ENCODE measurements at regions not wholly inside any gene's neighbourhood (a gene's known extent, or its start where the extent isn't known, plus 50 kb on each side); places are given as distances from the start of the nearest gene placed in this dataset.
A peak's percentile ranks its signal among the peaks of the same experiment; 100 is the strongest.

DNA sequence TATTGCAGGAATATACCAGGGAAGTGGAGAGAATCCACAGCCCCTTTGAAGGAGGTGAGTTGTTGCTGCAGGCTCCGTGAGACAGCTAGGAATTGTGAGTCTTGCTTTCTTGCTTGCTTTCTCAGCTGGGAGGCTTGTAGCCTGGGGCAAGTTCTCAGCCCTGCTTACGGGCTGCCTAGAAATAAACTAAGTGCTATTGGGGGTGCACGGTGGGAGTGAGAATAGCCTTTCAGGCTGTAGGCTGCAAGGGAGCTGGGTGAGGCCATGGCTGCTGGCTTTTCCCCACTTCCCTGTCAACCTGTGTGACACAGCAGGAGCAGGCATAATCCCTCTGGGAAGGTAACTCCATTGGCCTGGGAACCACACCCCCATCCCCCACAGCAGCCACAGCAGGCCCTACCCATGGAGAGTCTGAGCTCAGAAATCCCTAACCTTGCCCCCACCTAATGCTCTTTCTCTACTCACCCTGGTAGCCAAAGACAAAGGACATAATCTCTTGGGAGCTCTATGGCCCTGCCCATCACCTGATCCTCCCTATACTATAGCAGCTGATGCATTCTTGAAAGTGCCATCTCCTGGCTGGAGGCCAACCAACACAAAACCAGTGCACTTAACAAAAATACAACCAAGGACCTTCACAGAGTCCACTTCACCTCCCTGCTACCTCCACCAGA lies 113.0 kb downstream of the MMRN1 start:
- Mint-ChIP-seq H3K4me3 (ENCODE audit: low read depth) (no peak overlapping the region), H3K4me1 (ENCODE audit: low read depth) (no peaks in the 10 kb centered on the region), H3K27me3 (no peaks in the 10 kb centered on the region), H3K27ac (no peak overlapping the region), H3K9me3 (ENCODE audit: low read depth) (peaks cover 26% of the 10 kb centered on the region), H3K36me3 (ENCODE audit: insufficient read depth) (peaks cover 4% of the 10 kb centered on the region)
- DNase-seq (ENCODE audit: low spot score, unreplicated experiment): no peak
- TF ChIP-seq, protein P1, sequence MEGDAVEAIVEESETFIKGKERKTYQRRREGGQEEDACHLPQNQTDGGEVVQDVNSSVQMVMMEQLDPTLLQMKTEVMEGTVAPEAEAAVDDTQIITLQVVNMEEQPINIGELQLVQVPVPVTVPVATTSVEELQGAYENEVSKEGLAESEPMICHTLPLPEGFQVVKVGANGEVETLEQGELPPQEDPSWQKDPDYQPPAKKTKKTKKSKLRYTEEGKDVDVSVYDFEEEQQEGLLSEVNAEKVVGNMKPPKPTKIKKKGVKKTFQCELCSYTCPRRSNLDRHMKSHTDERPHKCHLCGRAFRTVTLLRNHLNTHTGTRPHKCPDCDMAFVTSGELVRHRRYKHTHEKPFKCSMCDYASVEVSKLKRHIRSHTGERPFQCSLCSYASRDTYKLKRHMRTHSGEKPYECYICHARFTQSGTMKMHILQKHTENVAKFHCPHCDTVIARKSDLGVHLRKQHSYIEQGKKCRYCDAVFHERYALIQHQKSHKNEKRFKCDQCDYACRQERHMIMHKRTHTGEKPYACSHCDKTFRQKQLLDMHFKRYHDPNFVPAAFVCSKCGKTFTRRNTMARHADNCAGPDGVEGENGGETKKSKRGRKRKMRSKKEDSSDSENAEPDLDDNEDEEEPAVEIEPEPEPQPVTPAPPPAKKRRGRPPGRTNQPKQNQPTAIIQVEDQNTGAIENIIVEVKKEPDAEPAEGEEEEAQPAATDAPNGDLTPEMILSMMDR (IDR thresholded peaks at IDR 0.05; ENCODE audit: unreplicated experiment): no peak

DNA sequence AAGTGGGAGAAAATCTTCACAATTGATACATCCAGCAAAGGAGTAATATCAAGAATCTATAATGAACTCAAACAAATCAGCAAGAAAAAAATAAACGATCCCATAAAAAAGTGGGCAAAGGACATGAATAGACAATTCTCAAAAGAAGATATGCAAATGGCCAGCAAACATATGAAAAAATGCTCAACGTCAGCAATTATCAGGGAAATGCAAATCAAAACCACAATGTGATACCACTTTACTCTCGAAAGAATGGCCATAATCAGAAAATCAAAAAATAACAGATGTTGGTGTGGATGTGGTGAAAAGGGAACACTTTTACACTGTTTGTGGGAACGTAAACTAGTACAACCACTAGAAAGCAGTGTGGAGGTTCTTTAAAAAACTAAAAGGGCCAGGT lies 114.3 kb upstream of the CCSER1 start:
- H3K9me3 Mint-ChIP-seq (ENCODE audit: low read depth): peaks cover 33% of the 10 kb centered on the region
- DNase-seq (ENCODE audit: low spot score, unreplicated experiment): no peak
- H3K4me1 Mint-ChIP-seq (ENCODE audit: low read depth): peaks cover 7% of the 10 kb centered on the region
- no peak overlapping the region for H3K27ac Mint-ChIP-seq
- peaks cover 6% of the 10 kb centered on the region for H3K36me3 Mint-ChIP-seq (ENCODE audit: insufficient read depth)
- H3K4me3 Mint-ChIP-seq (ENCODE audit: low read depth): no peak overlapping the region
- TF ChIP-seq, protein P1 (IDR thresholded peaks at IDR 0.05; ENCODE audit: unreplicated experiment): no peak
- H3K27me3 Mint-ChIP-seq: no peaks in the 10 kb centered on the region

DNA sequence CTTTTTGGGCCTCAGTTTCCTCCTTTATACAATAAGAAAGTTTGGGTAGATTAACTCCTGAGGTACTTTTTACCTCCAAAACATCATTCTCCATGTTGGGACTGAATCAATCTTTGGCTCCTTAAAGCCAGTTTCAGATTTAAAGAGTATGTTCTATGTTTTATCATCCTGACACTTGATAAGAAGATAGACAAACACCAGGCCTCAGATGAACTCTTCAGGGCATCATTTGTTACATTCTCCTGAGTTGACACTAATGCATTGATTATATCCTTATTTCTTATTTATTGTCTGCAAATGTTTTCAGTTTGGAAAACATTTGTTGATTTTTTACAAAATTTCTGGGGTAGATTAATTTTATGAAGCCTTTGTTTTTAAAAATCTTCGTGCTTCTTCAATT lies 102.7 kb upstream of the CCSER1 start:
- Mint-ChIP-seq H3K27ac (no peak overlapping the region), H3K4me3 (ENCODE audit: low read depth) (no peak overlapping the region), H3K27me3 (no peaks in the 10 kb centered on the region), H3K4me1 (ENCODE audit: low read depth) (peaks cover 5% of the 10 kb centered on the region), H3K36me3 (ENCODE audit: insufficient read depth) (no peaks in the 10 kb centered on the region), H3K9me3 (ENCODE audit: low read depth) (no peaks in the 10 kb centered on the region)
- DNase-seq (ENCODE audit: low spot score, unreplicated experiment): no peak
- TF ChIP-seq, protein P1 (IDR thresholded peaks at IDR 0.05; ENCODE audit: unreplicated experiment): no peak

DNA sequence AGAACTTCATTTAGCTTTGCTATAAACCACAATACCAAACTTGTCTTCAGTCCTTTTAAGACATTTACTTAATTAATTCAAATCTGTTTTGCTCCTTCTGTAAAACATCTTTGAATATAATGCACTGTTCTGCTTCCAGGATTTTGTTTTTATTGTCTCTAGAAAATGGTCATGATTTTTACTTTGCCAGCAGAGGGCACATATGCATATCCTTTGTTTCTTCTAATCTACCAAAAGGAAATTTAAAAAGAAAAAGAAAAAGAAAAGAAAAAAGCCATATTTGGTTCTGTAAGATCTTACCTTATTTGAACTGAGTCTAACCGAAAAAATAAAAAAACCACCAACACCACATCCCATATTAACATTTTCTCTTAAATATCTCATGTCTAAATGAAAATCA lies 101.9 kb upstream of the CCSER1 start:
- no peaks in the 10 kb centered on the region for H3K36me3 Mint-ChIP-seq (ENCODE audit: insufficient read depth)
- peaks cover 5% of the 10 kb centered on the region for H3K4me1 Mint-ChIP-seq (ENCODE audit: low read depth)
- no peaks in the 10 kb centered on the region for H3K27me3 Mint-ChIP-seq
- H3K27ac Mint-ChIP-seq: no peak overlapping the region
- no peak overlapping the region for H3K4me3 Mint-ChIP-seq (ENCODE audit: low read depth)
- DNase-seq (ENCODE audit: low spot score, unreplicated experiment): no peak
- no peaks in the 10 kb centered on the region for H3K9me3 Mint-ChIP-seq (ENCODE audit: low read depth)
- TF ChIP-seq, protein P1 (IDR thresholded peaks at IDR 0.05; ENCODE audit: unreplicated experiment): peak; percentile 59

DNA sequence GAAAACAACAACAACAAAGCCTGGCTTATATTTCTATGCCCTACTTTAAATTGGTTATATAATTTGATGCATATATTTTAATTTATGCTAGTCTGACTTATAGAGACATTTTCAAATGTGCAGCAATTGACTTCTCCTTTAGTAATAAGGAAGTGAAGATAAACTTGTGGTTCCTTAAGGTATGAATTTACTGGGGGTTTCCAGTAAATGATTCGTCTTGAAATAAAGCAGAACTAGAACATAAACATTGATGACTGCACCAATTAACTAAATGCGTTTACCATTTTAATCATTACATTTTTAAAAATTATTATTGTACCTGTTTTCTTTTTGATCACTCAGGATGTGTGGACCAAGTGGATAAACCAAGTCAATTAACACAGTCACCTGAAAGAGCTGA lies 99.6 kb upstream of the CCSER1 start:
- no peak overlapping the region for H3K4me3 Mint-ChIP-seq (ENCODE audit: low read depth)
- no peak overlapping the region for H3K27ac Mint-ChIP-seq
- H3K36me3 Mint-ChIP-seq (ENCODE audit: insufficient read depth): no peaks in the 10 kb centered on the region
- TF ChIP-seq, protein P1 (IDR thresholded peaks at IDR 0.05; ENCODE audit: unreplicated experiment): no peak
- H3K27me3 Mint-ChIP-seq: no peaks in the 10 kb centered on the region
- no peak for DNase-seq (ENCODE audit: low spot score, unreplicated experiment)
- no peaks in the 10 kb centered on the region for H3K9me3 Mint-ChIP-seq (ENCODE audit: low read depth)
- peaks cover 5% of the 10 kb centered on the region for H3K4me1 Mint-ChIP-seq (ENCODE audit: low read depth)
